ENCODE measurements at regions not wholly inside any gene's neighbourhood (a gene's known extent, or its start where the extent isn't known, plus 50 kb on each side); places are given as distances from the start of the nearest gene placed in this dataset.

GRCh38 chr1:58158506-58159433 lies 387.8 kb downstream of the OMA1 start:
- H3K27ac ChIP-seq (ENCODE audit: low read depth in 1 of 2, low read length in 2 of 2) = no peak overlapping the region
- no peaks in the 10 kb centered on the region for H3K36me3 ChIP-seq (ENCODE audit: control insufficient read depth in 4 of 4, insufficient read depth in 3 of 4, low read depth in 1 of 4, low read length in 3 of 4)
- 82% methylated on average over 11 of the region's 11 CpGs for WGBS
- H3K9ac ChIP-seq (ENCODE audit: low read depth in 1 of 2, low read length in 2 of 2) = no peak overlapping the region
- H3K4me1 ChIP-seq (ENCODE audit: control insufficient read depth in 4 of 4, insufficient read depth in 4 of 4, low read length in 3 of 4) = peaks cover 0 to 9% (median 3%) of the 10 kb centered on the region in 4 donors
- DNase-seq (ENCODE audit: low spot score) = no peak
- H3K27me3 ChIP-seq (ENCODE audit: control insufficient read depth in 4 of 4, insufficient read depth in 4 of 4, low read length in 3 of 4) = no peaks in the 10 kb centered on the region
- TF ChIP-seq ZBTB33 (IDR thresholded peaks at IDR 0.05) (no peak), EGR1 (IDR thresholded peaks at IDR 0.05; ENCODE audit: low read depth in 2 of 2) (no peak), HNF4G (IDR thresholded peaks at IDR 0.05) (no peak), REST (IDR thresholded peaks at IDR 0.05) (no peak), TAF1 (conservative IDR thresholded peaks at IDR 0.05) (no peak)
- no peaks in the 10 kb centered on the region for H3K9me3 ChIP-seq (ENCODE audit: control insufficient read depth in 4 of 4, low read length in 3 of 4)
- no peak overlapping the region for H3K4me3 ChIP-seq (ENCODE audit: low read depth in 1 of 3, low read length in 3 of 3)

GRCh38 chr1:58158016-58158415 lies 388.5 kb downstream of the OMA1 start:
- TF ChIP-seq MAX (IDR thresholded peaks at IDR 0.05) = no peak
- no peak for TF ChIP-seq GABPA (IDR thresholded peaks at IDR 0.05 in 1 of 2, conservative IDR thresholded peaks at IDR 0.05 in 1 of 2)
- TF ChIP-seq SP1 (IDR thresholded peaks at IDR 0.05) = no peak
- TF ChIP-seq HNF4A (conservative IDR thresholded peaks at IDR 0.05) = no peak
- no peak for TF ChIP-seq ZBTB33 (IDR thresholded peaks at IDR 0.05)
- TF ChIP-seq YY1 (IDR thresholded peaks at IDR 0.05) = no peak
- no peak for TF ChIP-seq EGR1 (IDR thresholded peaks at IDR 0.05; ENCODE audit: low read depth in 2 of 2)
- no peak for TF ChIP-seq HNF4G (IDR thresholded peaks at IDR 0.05)
- H3K4me1 ChIP-seq (ENCODE audit: control insufficient read depth in 4 of 4, insufficient read depth in 4 of 4, low read length in 3 of 4) = peaks cover 0 to 13% (median 7%) of the 10 kb centered on the region in 4 donors
- H3K9me3 ChIP-seq (ENCODE audit: control insufficient read depth in 4 of 4, low read length in 3 of 4) = no peaks in the 10 kb centered on the region
- H3K4me3 ChIP-seq (ENCODE audit: low read depth in 1 of 3, low read length in 3 of 3) = no peak overlapping the region
- H3K27ac ChIP-seq (ENCODE audit: low read depth in 1 of 2, low read length in 2 of 2) = no peak overlapping the region
- DNase-seq (ENCODE audit: low spot score) = no peak
- H3K36me3 ChIP-seq (ENCODE audit: control insufficient read depth in 4 of 4, insufficient read depth in 3 of 4, low read depth in 1 of 4, low read length in 3 of 4) = no peaks in the 10 kb centered on the region
- no peak overlapping the region for H3K9ac ChIP-seq (ENCODE audit: low read depth in 1 of 2, low read length in 2 of 2)
- no peaks in the 10 kb centered on the region for H3K27me3 ChIP-seq (ENCODE audit: control insufficient read depth in 4 of 4, insufficient read depth in 4 of 4, low read length in 3 of 4)

All from liver (tissue), 7 donors.